ENCODE measurements at regions not wholly inside any gene's neighbourhood (a gene's known extent, or its start where the extent isn't known, plus 50 kb on each side); places are given as distances from the start of the nearest gene placed in this dataset.

GRCh38 chr13:78317030-78317429 is 286.3 kb downstream of the POU4F1 start:
- TF ChIP-seq EZH2 (IDR thresholded peaks at IDR 0.05), result no peak
- no peak for TF ChIP-seq POLR2AphosphoS5 (IDR thresholded peaks at IDR 0.05; ENCODE audit: borderline replicate concordance, low read depth, low read length)
- no peak for TF ChIP-seq FOXP2 (optimal IDR thresholded peaks at IDR 0.05; ENCODE audit: control extremely low read depth, extremely low read length, insufficient read depth)
